HG02885 (cell line): ENCODE measurements at regions not wholly inside any gene's neighbourhood (a gene's known extent, or its start where the extent isn't known, plus 50 kb on each side); places are given as distances from the start of the nearest gene placed in this dataset.
"Not testable (repeated sequence)": the region's sequence is repeated elsewhere in the genome, so short reads cannot be mapped to it uniquely, and the experiment has no call there.

Source experiments
- ATAC-seq: cut with Tn5 transposase; IDR thresholded peaks from one replicate; pipeline ENCODE4 v1.9.1; 2021; ENCODE audit warnings: mild to moderate bottlenecking; ENCODE audit not compliant: unreplicated experiment, poor library complexity

GRCh38 chr13:56424246-56424645, 716.5 kb upstream of the PRR20A start:
- ATAC-seq: no peak

- no peak for ATAC-seq
Observed at GRCh38 chr13:56457535-56458190, 683.1 kb upstream of the PRR20A start.

- ATAC-seq: no peak
Observed at GRCh38 chr13:56459286-56459685, 681.4 kb upstream of the PRR20A start.

GRCh38 chr13:56501750-56502149, 639.0 kb upstream of the PRR20A start:
- no peak for ATAC-seq

GRCh38 chr13:56510836-56511235, 629.9 kb upstream of the PRR20A start:
- ATAC-seq: no peak

- ATAC-seq: not testable (repeated sequence)
Observed at GRCh38 chr13:56512336-56512735, 628.4 kb upstream of the PRR20A start.

GRCh38 chr13:56515441-56515840, 625.3 kb upstream of the PRR20A start:
- ATAC-seq: no peak

GRCh38 chr13:56528040-56528790, 612.5 kb upstream of the PRR20A start:
- ATAC-seq: no peak

- no peak for ATAC-seq
Observed at GRCh38 chr13:56530096-56530495, 610.6 kb upstream of the PRR20A start.

- not testable (repeated sequence) for ATAC-seq
Observed at GRCh38 chr13:56547921-56548320, 592.8 kb upstream of the PRR20A start.

- no peak for ATAC-seq
Observed at GRCh38 chr13:56558698-56559320, 581.9 kb upstream of the PRR20A start.

GRCh38 chr13:56561327-56561726, 579.4 kb upstream of the PRR20A start:
- ATAC-seq: no peak

GRCh38 chr13:56563663-56564062, 577.1 kb upstream of the PRR20A start:
- ATAC-seq: no peak

- ATAC-seq: no peak
Observed at GRCh38 chr13:56586976-56587375, 553.7 kb upstream of the PRR20A start.

GRCh38 chr13:56615572-56615971, 525.1 kb upstream of the PRR20A start:
- no peak for ATAC-seq

- ATAC-seq: no peak
Observed at GRCh38 chr13:56622840-56623239, 517.9 kb upstream of the PRR20A start.

GRCh38 chr13:56628886-56629285, 511.8 kb upstream of the PRR20A start:
- not testable (repeated sequence) for ATAC-seq

GRCh38 chr13:56631060-56631459, 509.7 kb upstream of the PRR20A start:
- not testable (repeated sequence) for ATAC-seq

- no peak for ATAC-seq
Observed at GRCh38 chr13:56653043-56653442, 487.7 kb upstream of the PRR20A start.

- ATAC-seq: no peak
Observed at GRCh38 chr13:56659041-56659471, 481.7 kb upstream of the PRR20A start.

GRCh38 chr13:56670563-56670962, 470.2 kb upstream of the PRR20A start:
- ATAC-seq: no peak
